ENCODE measurements at regions not wholly inside any gene's neighbourhood (a gene's known extent, or its start where the extent isn't known, plus 50 kb on each side); places are given as distances from the start of the nearest gene placed in this dataset.

DNA sequence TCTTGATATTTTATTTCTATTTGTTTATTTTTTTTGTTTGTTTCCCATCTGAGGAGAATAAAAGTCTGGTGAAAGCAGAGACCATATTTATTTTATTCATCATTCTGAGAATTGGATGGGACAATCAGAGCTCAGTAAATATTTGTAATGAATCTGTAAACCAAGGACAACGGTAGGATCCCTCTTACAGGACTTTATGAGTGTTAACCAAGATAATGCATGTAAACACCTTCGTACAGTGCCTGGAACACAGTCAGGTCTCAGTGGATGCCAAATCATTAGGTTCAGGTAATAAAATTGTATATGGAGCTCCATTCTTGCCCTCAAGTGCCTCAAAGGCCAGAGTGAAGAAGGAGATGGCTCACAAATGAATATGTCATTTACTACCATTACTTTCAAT, 288.7 kb downstream of the PAX1 start:
- H3K9me3 ChIP-seq (ENCODE audit: insufficient read depth, low read depth, low read length): no peaks in the 10 kb centered on the region
- no peaks in the 10 kb centered on the region for H3K27me3 ChIP-seq (ENCODE audit: insufficient read depth, low read length, poor library complexity, severe bottlenecking)
- no peaks in the 10 kb centered on the region for H3F3A ChIP-seq (ENCODE audit: low read depth)
- no peaks in the 10 kb centered on the region for H3K36me3 ChIP-seq (ENCODE audit: insufficient read depth, low read length)
- no peaks in the 10 kb centered on the region for H3K4me1 ChIP-seq (ENCODE audit: insufficient read depth, low read length, poor library complexity, severe bottlenecking)
- no peaks in the 10 kb centered on the region for H3K9me2 ChIP-seq (replicated peaks; ENCODE audit: low read depth, low read length)
- TF ChIP-seq EZH2phosphoT487 (IDR thresholded peaks at IDR 0.05; ENCODE audit: borderline replicate concordance) (no peak), CTCF (conservative IDR thresholded peaks at IDR 0.05; ENCODE audit: low read length) (no peak)
- H3K4me2 ChIP-seq (ENCODE audit: low read depth, low read length, poor library complexity, severe bottlenecking): no peak overlapping the region
- H3K4me3 ChIP-seq (ENCODE audit: low read length, poor library complexity, severe bottlenecking): no peak overlapping the region
- no peaks in the 10 kb centered on the region for H4K20me1 ChIP-seq (ENCODE audit: insufficient read depth, low read length, poor library complexity, severe bottlenecking)
- no peak overlapping the region for H3K9ac ChIP-seq (ENCODE audit: low read depth, low read length, poor library complexity, severe bottlenecking)
- H2AFZ ChIP-seq (ENCODE audit: low read length): no peak overlapping the region
- H3K79me2 ChIP-seq (ENCODE audit: insufficient read depth, low read length): no peaks in the 10 kb centered on the region

GRCh38 chr20:21982559-21982958, 277.1 kb downstream of the PAX1 start:
- H3K9me3 ChIP-seq (ENCODE audit: insufficient read depth, low read depth, low read length): no peaks in the 10 kb centered on the region
- H3K4me3 ChIP-seq (ENCODE audit: low read length, poor library complexity, severe bottlenecking): no peak overlapping the region
- H3K27me3 ChIP-seq (ENCODE audit: insufficient read depth, low read length, poor library complexity, severe bottlenecking): no peaks in the 10 kb centered on the region
- no peaks in the 10 kb centered on the region for H3K36me3 ChIP-seq (ENCODE audit: insufficient read depth, low read length)
- H3K4me1 ChIP-seq (ENCODE audit: insufficient read depth, low read length, poor library complexity, severe bottlenecking): no peaks in the 10 kb centered on the region
- H3K79me2 ChIP-seq (ENCODE audit: insufficient read depth, low read length): no peaks in the 10 kb centered on the region
- H3F3A ChIP-seq (ENCODE audit: low read depth): no peaks in the 10 kb centered on the region
- H4K20me1 ChIP-seq (ENCODE audit: insufficient read depth, low read length, poor library complexity, severe bottlenecking): no peaks in the 10 kb centered on the region
- no peaks in the 10 kb centered on the region for H3K9me2 ChIP-seq (replicated peaks; ENCODE audit: low read depth, low read length)
- no peak overlapping the region for H3K9ac ChIP-seq (ENCODE audit: low read depth, low read length, poor library complexity, severe bottlenecking)
- no peak for TF ChIP-seq EZH2phosphoT487 (IDR thresholded peaks at IDR 0.05; ENCODE audit: borderline replicate concordance)
- no peak for TF ChIP-seq CTCF (conservative IDR thresholded peaks at IDR 0.05; ENCODE audit: low read length)
- no peak overlapping the region for H2AFZ ChIP-seq (ENCODE audit: low read length)
- H3K4me2 ChIP-seq (ENCODE audit: low read depth, low read length, poor library complexity, severe bottlenecking): no peak overlapping the region

DNA sequence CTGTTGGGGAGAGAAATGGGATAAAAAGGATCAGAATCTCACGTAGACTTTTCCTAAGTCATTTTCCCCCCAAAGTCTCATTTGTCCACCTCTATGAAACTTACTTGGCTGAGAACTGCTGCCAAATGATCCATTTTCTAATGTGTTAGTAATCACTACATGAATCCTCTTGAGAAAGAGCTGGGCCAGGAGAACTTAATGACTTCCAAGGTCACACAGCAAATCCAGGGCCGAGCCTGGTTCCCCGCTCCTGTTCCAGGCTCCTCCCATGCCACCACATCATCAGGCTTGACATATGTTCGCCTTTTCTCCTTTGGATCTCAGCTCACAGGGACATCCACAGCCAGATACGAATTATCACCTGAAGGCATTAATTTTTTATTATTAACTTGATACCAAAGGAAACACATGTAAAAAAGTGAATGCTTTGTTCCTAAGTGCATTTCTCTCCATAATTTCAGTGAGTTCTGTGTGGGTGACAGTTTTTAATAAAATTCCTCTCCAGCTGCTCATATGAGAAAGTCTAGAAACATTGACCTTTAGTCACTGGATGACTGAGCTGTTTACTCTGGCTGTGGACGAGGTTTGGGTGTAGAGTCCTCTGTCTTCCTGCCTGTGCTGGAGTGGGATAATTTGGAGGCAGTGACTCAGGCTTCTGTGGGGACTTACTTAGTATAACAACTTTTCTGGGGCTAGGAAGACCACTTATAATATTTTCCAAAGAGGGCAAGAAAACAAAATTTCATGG, 276.3 kb downstream of the PAX1 start:
- Histone ChIP-seq H4K20me1 (ENCODE audit: insufficient read depth, low read length, poor library complexity, severe bottlenecking) (no peaks in the 10 kb centered on the region), H3K36me3 (ENCODE audit: insufficient read depth, low read length) (no peaks in the 10 kb centered on the region), H3F3A (ENCODE audit: low read depth) (no peaks in the 10 kb centered on the region), H3K4me3 (ENCODE audit: low read length, poor library complexity, severe bottlenecking) (no peak overlapping the region), H2AFZ (ENCODE audit: low read length) (no peak overlapping the region), H3K9me3 (ENCODE audit: insufficient read depth, low read depth, low read length) (no peaks in the 10 kb centered on the region), H3K9me2 (replicated peaks; ENCODE audit: low read depth, low read length) (no peaks in the 10 kb centered on the region), H3K4me2 (ENCODE audit: low read depth, low read length, poor library complexity, severe bottlenecking) (no peak overlapping the region), H3K4me1 (ENCODE audit: insufficient read depth, low read length, poor library complexity, severe bottlenecking) (no peaks in the 10 kb centered on the region), H3K27me3 (ENCODE audit: insufficient read depth, low read length, poor library complexity, severe bottlenecking) (no peaks in the 10 kb centered on the region), H3K79me2 (ENCODE audit: insufficient read depth, low read length) (no peaks in the 10 kb centered on the region), H3K9ac (ENCODE audit: low read depth, low read length, poor library complexity, severe bottlenecking) (no peak overlapping the region)
- TF ChIP-seq CTCF (conservative IDR thresholded peaks at IDR 0.05; ENCODE audit: low read length) (no peak), EZH2phosphoT487 (IDR thresholded peaks at IDR 0.05; ENCODE audit: borderline replicate concordance) (no peak)

All from Loucy (cell line).